DMS53 treated with DMSO at 0.1 percent for 48 hours (cell line): ENCODE measurements at regions not wholly inside any gene's neighbourhood (a gene's known extent, or its start where the extent isn't known, plus 50 kb on each side); places are given as distances from the start of the nearest gene placed in this dataset.
"Not testable (repeated sequence)": the region's sequence is repeated elsewhere in the genome, so short reads cannot be mapped to it uniquely, and the experiment has no call there.

Experiments used
- DNase-seq: peaks from one replicate; lab custom pipeline; 2025; ENCODE audit not compliant: unreplicated experiment; lab: John Stamatoyannopoulos, UW

DNA sequence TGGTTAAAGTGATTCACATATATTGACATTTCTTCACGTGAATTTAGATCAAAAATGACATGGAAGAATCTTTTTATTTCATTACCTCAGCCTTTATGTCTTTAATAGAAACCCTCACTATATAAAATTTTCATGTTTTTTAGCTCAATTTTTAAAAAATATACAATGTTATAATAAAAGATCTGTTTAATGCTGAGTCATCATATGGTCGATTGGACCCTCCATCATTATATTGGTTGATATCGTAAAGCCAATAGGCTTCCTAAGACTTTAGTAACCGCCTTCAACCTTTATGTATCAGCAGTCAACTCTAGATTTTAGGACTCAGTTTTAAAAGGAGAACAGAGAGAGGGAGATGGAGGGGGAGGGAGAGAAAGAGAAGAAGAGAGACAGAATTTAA, 162.3 kb upstream of the FERD3L start:
- no peak for DNase-seq

DNA sequence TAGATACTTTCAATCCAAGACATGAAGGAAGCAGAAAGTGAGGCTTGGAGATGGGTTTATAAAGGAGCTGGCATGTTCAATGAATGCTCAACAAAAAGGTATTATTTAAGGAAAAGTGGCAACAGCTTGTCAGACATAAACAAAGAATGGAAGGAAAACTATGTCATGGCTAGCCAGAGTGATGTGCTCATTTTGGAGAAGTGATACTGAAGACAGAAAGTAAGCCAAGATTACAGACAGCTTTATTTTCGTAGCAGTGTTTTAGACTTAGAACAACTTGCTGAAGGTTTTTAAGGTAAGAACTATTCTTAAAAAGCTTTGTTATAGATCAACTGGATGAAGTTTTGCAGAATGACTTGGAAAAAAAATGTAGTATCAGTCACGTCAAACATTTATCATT, 160.5 kb upstream of the FERD3L start:
- no peak for DNase-seq

DNA sequence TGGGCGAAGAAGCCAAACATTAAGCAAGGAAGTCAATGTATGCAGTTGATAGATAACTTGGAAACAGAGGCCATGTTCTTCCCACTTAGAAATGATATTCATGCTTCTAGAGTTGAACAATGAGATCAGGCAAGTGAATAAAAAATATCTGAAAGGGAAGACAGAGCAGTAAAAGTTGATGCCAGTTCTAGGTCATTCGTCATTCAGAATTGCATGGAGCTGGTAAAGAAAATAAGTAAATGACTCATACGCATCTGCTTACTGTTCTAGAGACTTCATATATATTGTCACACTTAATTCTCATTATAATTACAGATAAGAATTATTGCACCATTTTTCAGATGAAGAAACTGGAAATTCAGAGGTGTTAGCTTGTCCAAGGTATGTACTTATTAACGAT, 158.9 kb upstream of the FERD3L start:
- DNase-seq: no peak

GRCh38 chr7:19302731-19303130, 157.5 kb upstream of the FERD3L start:
- DNase-seq: no peak

GRCh38 chr7:19296617-19297016, 151.4 kb upstream of the FERD3L start:
- DNase-seq: no peak

GRCh38 chr7:19295376-19295775, 150.2 kb upstream of the FERD3L start:
- no peak for DNase-seq

- DNase-seq: no peak
These were observed 149.4 kb upstream of the FERD3L start for GRCh38 chr7:19294619-19295018.

GRCh38 chr7:19293431-19293830, 148.2 kb upstream of the FERD3L start:
- DNase-seq: no peak

DNA sequence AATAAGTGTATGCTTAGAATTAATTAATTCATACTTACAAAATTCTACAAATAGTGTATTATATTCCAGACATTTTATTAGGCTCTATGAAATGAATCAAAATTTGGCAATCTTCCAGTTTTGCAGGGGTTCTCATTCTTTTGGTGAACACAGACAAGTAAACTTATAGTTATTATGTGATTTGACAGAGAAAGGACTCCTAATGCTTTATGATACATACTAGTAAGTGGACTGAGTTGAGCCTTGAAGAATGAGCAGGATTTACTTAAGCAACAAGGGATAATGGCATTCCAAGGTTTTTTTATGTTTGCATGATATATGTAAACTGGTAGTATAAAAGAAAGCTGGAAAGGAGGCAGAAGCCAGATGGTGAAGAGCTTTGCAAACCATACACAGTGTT, 145.7 kb upstream of the FERD3L start:
- no peak for DNase-seq

DNA sequence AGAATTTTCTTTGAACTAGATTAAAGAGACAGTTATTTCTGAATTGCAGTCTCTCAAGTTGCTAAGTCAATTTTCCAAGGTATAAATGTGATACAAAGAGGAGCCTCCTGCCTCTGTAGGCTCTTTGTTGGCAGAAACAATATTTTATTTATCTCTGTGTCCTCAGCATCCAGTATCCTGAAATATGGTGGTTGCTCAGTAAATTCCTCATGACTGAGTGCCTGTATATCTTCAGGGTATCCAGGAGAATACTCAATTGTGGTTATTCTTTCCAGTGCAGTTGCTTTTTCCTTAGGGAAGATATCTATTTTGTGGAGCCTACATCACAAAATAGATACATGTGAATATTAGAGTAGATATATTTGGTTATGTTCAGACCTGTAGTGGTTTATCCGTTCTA, 144.8 kb upstream of the FERD3L start:
- no peak for DNase-seq

- DNase-seq: no peak
These were observed 139.5 kb upstream of the FERD3L start for GRCh38 chr7:19284596-19285300.

DNA sequence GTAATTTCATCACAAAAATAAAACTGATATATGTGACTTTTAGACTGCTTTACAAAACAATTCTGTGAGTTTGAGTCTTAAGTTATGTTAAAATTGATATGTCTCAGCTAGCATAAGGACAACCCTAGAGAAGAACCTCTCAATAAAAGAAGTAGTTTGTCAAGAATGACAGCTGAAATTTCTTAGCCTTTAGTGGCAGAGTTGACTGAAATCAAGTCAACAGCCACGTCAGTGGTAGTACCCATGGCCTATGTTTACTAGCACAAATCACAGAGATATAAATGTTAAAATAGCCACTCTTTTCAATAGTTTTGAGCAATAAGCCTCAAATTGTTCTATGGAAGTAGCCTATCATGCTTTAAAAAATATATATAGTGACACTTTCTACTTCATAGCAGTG, 138.9 kb upstream of the FERD3L start:
- DNase-seq: no peak

DNA sequence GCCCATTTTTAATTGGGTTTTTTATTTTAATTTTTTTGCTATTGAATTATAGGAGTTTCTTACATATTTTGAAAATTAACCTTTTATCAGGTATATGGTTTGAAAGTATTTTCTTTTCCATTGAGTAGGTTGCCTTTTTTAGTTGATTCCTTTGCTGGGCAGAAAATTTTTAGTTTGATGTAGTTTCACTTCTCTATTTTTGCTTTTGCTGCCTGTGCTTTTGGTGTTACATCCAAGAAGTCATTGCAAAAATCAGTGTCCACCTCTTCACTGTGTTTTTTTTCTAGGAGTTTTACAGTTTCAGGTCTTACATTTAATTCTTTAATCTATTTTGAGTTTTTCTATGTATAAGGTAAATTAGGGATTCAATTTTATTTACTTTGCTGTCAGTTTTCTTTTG, 129.8 kb upstream of the FERD3L start:
- no peak for DNase-seq

DNA sequence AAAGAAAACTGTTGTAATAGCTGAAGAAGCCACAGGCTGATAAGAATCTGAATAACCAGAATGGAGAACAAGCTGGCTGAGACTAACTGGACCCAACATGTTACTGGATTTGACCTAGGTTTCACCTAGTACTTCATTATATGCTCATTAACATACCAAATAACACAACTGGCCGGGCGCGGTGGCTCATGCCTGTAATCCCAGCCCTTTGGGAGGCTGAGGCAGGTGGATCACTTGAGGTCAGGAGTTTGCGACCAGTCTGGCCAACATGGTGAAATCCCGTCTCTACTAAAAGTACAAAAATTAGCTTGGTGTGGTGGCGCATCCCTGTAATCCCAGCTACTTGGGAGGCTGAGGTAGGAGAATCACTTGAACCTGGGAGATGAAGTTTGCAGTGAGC, 127.1 kb upstream of the FERD3L start:
- DNase-seq: not testable (repeated sequence)

GRCh38 chr7:19269301-19269700, 124.1 kb upstream of the FERD3L start:
- no peak for DNase-seq

GRCh38 chr7:19268737-19269136, 123.5 kb upstream of the FERD3L start:
- no peak for DNase-seq

DNA sequence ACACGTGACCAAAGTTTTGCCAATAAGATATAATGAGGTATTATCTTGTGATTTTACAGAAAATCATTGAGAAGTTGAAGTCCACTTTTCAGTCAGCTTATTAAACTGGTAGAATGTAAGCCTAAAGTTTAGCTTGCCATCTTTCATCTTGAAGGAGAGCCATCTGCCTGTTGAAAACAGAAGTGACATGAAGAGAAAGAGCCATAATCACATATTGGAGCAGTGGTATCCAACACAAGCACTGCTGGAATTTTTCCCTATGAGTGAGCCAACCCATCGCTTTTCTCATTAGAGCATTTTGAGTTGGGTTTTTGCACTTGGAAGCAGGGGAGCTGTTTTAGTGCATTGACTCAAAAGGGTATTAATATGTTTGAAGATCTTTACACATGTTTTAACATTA, 117.6 kb upstream of the FERD3L start:
- DNase-seq: no peak

- no peak for DNase-seq
These were observed 104.1 kb upstream of the FERD3L start for GRCh38 chr7:19249281-19249680.

GRCh38 chr7:19248681-19249080, 103.5 kb upstream of the FERD3L start:
- DNase-seq: no peak

DNA sequence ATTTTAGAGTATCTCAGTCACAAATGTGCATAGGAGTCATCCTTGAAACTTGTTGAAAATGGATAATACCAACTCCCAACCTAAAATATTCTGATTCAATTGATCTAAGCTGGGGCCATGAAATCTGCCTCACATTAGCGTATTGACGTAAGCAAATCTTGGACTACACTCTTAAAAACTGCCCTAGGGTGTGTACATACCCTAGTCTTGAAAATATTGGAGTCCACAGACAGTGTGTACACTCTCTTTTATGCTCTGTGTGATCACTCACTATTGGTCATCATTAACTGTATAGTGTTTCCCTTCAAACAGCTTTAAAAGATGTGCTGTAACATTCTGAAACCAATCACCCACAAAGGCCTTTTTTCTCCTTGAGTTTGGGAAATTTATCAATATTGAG, 102.9 kb upstream of the FERD3L start:
- no peak for DNase-seq

DNA sequence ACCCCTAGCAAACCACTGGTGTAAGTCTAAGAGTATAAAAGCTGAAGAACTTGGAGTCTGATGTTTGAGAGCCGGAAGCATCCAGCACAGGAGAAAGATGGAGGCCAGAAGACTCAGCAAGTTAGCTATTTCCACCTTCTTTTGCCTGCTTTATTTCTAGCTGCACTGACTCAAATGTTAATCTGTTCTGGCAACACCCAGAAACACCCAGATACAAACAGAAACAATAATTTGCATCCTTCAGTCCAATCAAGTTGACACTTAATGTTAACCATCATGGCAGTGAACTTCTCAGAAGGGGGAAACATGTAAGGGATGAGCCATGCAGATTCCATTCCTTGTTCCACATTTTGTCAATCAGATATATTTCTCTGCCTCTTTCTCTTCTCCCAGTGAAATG, 101.8 kb upstream of the FERD3L start:
- no peak for DNase-seq

DNA sequence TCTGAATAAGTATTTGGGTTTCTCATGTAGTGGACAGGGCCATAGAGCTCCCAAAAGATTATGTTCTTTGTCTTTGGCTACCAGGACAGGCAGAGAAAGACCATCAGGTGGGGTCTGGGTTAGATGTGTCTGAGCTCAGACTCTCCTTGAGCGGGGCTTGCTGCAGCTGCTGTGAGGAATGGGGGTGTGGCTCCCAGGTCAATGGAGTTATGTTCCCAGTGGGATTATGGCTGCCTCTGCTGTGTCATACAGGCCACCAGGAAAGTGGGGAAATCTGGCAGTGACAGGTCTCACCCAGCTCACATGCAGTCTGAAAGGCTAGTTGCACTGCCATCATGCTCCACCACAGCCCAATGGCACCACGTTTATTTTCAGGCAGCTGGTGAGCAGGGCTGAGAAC, 97.0 kb upstream of the FERD3L start:
- DNase-seq: no peak

GRCh38 chr7:19239951-19240350, 94.7 kb upstream of the FERD3L start:
- DNase-seq: no peak

GRCh38 chr7:19235680-19236079, 90.5 kb upstream of the FERD3L start:
- no peak for DNase-seq
